ENCODE measurements at regions not wholly inside any gene's neighbourhood (a gene's known extent, or its start where the extent isn't known, plus 50 kb on each side); places are given as distances from the start of the nearest gene placed in this dataset.

GRCh38 chr5:159765135-159765433 is 151.2 kb upstream of the ADRA1B start:
- TF ChIP-seq FOXP2 (optimal IDR thresholded peaks at IDR 0.05; ENCODE audit: borderline replicate concordance, extremely low read depth, extremely low read length, insufficient read depth) (no peak), REST (IDR thresholded peaks at IDR 0.05; ENCODE audit: insufficient read depth in 1 of 2, low read depth in 2 of 2, low read length in 2 of 2) (no peak)
